SHP77 (cell line): ENCODE measurements at regions not wholly inside any gene's neighbourhood (a gene's known extent, or its start where the extent isn't known, plus 50 kb on each side); places are given as distances from the start of the nearest gene placed in this dataset.
"Not testable (repeated sequence)": the region's sequence is repeated elsewhere in the genome, so short reads cannot be mapped to it uniquely, and the experiment has no call there.

Experiments
- DNase-seq, 2 experiments: peaks; one replicate each; lab custom pipeline; 2025; lab: John Stamatoyannopoulos, UW

DNA sequence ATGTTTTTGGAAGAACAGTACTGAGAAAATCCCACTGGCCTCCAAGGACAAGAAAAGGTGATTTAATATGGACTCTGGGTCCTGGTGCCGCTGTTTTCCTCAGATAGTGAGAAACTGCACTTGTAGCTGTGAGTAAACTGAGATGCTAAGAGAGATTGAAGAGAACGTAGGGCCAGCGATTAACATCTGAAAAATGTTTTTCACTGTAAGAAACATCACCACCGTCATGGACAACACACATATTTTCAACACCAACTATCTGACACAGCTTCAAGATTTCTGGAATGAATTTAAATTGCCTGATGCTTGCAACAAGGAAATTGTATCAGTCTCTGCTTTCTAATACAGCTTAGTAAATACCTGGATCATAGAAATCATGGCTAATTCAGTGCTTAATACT is 158.2 kb upstream of the SMIM31 start:
- DNase-seq = no peak

DNA sequence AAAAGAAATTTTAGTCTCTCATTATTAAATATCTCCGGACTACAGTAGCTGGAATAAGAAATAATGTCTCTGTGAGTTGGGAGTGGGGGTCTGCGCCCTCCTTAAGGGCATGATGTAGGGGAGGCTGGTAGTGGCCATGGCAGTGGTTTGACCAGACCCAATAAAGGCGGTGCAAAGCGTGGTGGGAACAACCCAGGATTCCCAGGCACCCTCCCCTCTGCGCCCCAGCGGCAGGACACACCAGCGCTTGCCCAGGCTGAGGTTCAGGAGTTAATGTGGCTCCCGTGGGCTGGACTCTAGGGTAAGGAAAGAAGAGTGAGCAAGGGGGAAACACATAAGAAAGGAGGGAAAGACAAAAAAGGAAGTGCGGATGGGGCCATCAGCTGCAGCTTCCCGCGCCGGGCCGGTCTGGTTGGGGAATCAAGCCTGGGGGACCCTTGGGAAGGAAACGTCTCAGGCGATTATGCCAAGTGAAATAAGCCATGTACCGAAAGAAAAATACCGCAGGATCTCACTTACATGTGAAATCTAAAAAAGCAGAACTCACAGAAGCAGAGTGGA is 157.5 kb upstream of the SMIM31 start:
- DNase-seq = no peak

GRCh38 chr4:164596927-164597326 is 157.0 kb upstream of the SMIM31 start:
- no peak for DNase-seq

- no peak for DNase-seq
These were observed 152.3 kb upstream of the SMIM31 start for GRCh38 chr4:164601653-164602052.

GRCh38 chr4:164605791-164606190 is 148.1 kb upstream of the SMIM31 start:
- DNase-seq = not testable (repeated sequence)

DNA sequence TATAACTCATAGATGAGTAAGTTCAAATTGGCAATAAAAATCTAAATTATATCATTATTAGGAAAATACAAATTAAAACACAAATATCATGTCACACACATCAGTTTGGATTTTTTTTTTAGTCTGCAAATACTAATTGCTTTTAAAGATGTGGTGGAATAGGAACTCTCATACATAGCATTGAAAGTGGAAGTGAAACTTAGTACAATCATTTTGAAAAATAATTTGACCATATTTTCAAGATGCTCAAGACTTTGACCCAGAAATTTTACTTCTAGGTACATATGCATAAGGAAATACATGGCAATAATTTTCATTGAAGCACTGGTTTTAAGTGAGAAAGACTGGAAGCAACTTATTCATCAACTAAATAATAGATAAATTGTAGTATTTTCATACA is 147.5 kb upstream of the SMIM31 start:
- no peak for DNase-seq

GRCh38 chr4:164613256-164613655 is 140.7 kb upstream of the SMIM31 start:
- DNase-seq = no peak

- DNase-seq = no peak
These were observed 140.1 kb upstream of the SMIM31 start for GRCh38 chr4:164613792-164614191.

DNA sequence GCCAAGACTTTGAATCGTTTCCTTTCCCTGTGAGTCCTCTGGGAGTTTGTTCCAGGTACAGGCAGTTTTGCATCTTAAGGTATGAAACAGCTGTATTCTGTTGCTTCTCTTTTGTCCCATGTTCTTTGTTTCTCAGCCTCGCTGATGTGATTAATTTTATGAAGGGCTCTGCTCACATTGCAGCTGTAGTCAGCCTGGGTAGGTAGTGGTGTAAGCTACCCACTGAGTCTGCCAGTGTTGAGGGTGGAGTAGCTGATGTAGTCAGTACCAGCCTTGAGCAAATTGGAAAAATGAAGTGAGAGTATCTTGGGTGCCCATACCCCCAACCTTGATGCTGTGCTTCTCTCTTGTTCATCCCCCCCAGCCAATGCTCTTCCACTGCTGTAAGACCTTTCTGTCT is 139.6 kb upstream of the SMIM31 start:
- no peak for DNase-seq

DNA sequence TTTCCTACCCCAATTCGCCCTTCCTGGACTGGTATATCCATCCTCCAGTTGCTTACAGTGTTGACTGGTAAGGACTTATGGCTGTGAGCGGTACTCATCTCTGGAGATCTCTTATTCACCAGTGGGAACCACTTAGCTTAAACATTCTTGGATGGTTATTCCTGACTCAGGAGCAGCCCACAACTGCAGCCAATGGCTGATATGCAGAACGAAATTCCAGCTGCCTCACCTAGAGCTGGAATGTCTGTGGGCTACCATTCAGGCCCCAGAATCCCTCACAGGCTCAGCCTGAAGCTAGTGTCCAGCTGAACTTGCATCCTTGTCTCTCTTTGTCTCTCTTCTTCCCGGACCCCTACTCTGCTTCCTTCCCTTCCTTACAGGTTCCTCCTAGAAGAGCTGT is 138.9 kb upstream of the SMIM31 start:
- no peak for DNase-seq

- DNase-seq = no peak
These were observed 138.0 kb upstream of the SMIM31 start for GRCh38 chr4:164615964-164616363.

- DNase-seq = no peak
These were observed 137.0 kb upstream of the SMIM31 start for GRCh38 chr4:164616961-164617360.

DNA sequence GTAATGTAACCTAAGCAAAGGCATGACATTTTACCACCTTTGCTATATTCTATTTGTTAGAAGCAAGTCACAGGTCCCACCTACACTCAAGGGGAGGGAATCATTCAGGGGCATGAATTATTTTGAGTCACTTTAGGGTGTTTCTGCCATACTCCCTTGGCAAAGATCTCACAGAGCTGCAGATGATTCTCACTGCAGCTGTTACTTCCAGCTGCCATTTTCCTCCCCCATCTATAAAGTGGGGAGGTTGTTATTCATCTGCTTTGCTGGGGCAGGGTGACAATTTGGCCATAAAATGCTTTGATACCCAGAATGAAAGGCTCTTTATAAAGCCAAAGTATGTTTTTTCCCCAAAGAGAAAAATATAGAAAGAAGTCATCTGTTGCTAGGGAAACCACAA is 136.5 kb upstream of the SMIM31 start:
- no peak for DNase-seq

DNA sequence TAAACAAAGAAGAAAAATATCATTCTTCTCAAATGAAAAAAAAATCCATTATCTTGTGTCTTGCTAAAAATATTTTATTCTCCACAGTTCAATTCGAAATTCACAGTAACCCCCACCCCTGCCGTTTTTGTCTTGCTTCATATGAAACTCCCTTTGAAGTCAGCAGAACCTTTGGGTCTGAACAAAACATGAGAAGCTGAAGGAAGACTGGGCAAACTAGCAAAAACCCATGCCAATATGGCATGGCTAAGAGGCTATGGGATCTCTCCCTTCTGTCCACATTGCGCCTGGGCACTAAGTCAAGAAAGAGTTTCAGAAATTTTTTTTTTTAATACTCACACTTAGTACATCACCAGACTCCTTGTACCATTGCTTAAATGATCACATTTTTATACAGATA is 136.0 kb upstream of the SMIM31 start:
- no peak for DNase-seq

- no peak for DNase-seq
These were observed 131.9 kb upstream of the SMIM31 start for GRCh38 chr4:164621886-164622521.

DNA sequence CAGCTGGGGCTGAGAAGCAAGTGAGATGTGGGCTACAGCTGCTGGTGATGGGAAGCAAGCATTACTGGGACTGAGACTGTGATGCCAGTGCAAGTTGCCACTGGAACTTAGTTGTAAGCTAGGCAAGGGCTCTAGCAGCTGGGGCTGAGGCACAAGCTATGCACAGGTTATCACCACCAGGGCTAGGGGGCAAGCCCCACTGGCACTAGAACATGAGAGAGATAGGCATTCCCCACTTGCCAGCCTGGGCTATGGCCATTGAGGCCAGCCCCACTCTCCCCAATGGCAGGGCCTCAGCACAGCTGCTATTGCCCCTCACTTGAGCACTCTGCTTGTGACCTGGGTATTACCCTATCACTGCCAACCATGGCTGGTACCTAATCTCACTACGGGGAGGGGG is 130.8 kb upstream of the SMIM31 start:
- no peak for DNase-seq

DNA sequence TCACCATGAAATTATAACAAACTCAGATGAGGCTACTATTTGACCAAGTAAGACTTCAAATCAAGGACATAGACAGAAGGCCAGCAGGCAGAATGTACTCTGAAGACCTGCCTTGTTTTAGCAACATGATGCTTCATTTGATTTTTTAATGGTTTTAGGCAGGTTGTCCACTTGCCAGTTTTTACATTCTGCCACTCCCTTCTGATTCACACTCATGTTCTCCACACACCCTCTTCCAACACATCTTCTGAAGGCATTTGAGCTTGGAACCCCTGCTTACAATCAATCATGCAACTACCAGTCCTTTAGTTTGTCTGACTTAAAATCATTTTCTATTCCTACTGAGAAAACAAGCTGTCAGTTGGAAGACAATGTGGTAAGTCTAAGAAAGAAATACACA is 114.9 kb upstream of the SMIM31 start:
- DNase-seq = no peak

DNA sequence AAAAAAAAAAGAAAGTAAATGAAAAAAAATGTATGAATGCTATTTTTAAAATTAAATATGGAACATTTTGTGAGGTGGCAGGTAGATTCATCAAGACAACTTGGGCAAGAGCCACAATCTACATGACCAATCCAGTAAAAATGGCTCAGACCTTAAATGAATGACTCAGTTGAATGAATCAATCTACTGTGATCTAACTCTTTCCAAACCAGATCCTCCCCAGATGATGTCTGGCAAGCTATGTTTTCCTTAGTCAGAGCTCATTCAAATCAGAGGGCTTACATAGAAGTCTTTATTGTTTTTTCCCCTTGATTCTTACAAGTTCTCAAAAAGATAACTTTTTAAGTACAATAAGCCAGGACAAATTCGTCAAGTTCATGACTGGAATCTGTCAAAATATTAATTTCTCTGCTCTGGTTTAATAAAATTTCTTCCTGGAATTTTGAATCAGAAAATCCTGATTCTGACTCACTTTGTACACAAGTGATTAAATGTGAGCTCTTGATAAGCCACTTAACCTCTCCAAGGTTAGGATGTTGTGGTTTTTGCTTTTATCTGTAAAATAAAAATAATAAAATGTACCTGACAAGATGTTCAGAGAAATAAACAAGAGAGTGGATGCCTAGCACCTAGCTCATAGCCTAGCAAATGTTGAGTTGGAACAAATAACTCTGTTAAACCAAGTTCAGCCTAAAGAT is 105.6 kb upstream of the SMIM31 start:
- DNase-seq = no peak

- no peak for DNase-seq
These were observed 105.1 kb upstream of the SMIM31 start for GRCh38 chr4:164648849-164649212.

- DNase-seq = no peak
These were observed 94.2 kb upstream of the SMIM31 start for GRCh38 chr4:164659765-164660164.

GRCh38 chr4:164676152-164676551 is 77.8 kb upstream of the SMIM31 start:
- DNase-seq = not testable (repeated sequence)

GRCh38 chr4:164683040-164683439 is 70.9 kb upstream of the SMIM31 start:
- DNase-seq = no peak

DNA sequence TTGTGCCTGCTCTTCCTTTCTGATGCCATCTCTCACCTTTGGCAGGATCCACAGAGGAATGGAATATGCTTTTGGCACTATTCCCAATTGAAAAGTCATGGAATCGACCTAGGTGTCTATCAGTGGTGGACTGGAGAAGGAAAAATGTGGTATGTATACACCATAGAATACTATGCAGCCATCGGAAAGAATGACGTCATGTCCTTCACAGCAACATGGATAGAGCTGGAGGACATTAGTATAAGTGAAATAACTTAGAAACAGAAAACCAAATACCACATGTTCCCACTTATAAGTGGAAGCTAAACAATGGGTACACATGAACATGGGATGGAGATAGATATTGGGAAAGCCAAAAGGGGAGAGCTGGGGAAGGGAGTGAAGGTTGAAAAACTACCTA is 58.3 kb upstream of the SMIM31 start:
- no peak for DNase-seq

GRCh38 chr4:164700471-164700870 is 53.5 kb upstream of the SMIM31 start:
- DNase-seq = peak in 1 of 2 experiments; percentile 22
